GM12864 (cell line): ENCODE measurements at regions not wholly inside any gene's neighbourhood (a gene's known extent, or its start where the extent isn't known, plus 50 kb on each side); places are given as distances from the start of the nearest gene placed in this dataset.

ENCODE experiments used
- DNase-seq: peaks from one replicate; pipeline ENCODE4 v3.0.0-alpha.2; 2011; ENCODE audit warnings: low read depth
- H3K4me3 ChIP-seq: 2 replicates; pipeline ENCODE4 v1.5.1; 2011; ENCODE audit warnings: mild to moderate bottlenecking, low read depth, low read length, control low read depth
- CTCF ChIP-seq: IDR thresholded peaks from 2 replicates; pipeline ENCODE4 v1.5.1; 2011; ENCODE audit warnings: low read depth, mild to moderate bottlenecking, moderate library complexity, low read length, control low read depth, inconsistent platforms; ENCODE audit errors: missing control alignments

GRCh38 chr6:167746390-167746907, 80.3 kb upstream of the AFDN start:
- no peak for TF ChIP-seq CTCF
- no peak for DNase-seq
- no peak overlapping the region for H3K4me3 ChIP-seq

GRCh38 chr6:167746975-167747374, 79.7 kb upstream of the AFDN start:
- H3K4me3 ChIP-seq: no peak overlapping the region
- TF ChIP-seq CTCF: no peak
- DNase-seq: no peak

GRCh38 chr6:167747645-167748044, 79.1 kb upstream of the AFDN start:
- no peak for TF ChIP-seq CTCF
- no peak for DNase-seq
- no peak overlapping the region for H3K4me3 ChIP-seq

GRCh38 chr6:167748046-167748445, 78.7 kb upstream of the AFDN start:
- no peak for DNase-seq
- H3K4me3 ChIP-seq: no peak overlapping the region
- no peak for TF ChIP-seq CTCF

GRCh38 chr6:167748458-167749379, 78.0 kb upstream of the AFDN start:
- no peak for DNase-seq
- no peak overlapping the region for H3K4me3 ChIP-seq
- no peak for TF ChIP-seq CTCF

GRCh38 chr6:167750956-167751358, 75.8 kb upstream of the AFDN start:
- H3K4me3 ChIP-seq: no peak overlapping the region
- DNase-seq: no peak
- no peak for TF ChIP-seq CTCF
